ENCODE measurements at regions not wholly inside any gene's neighbourhood (a gene's known extent, or its start where the extent isn't known, plus 50 kb on each side); places are given as distances from the start of the nearest gene placed in this dataset.
A peak's percentile ranks its signal among the peaks of the same experiment; 100 is the strongest.
"Not testable (repeated sequence)": the region's sequence is repeated elsewhere in the genome, so short reads cannot be mapped to it uniquely, and the experiment has no call there.

DNA sequence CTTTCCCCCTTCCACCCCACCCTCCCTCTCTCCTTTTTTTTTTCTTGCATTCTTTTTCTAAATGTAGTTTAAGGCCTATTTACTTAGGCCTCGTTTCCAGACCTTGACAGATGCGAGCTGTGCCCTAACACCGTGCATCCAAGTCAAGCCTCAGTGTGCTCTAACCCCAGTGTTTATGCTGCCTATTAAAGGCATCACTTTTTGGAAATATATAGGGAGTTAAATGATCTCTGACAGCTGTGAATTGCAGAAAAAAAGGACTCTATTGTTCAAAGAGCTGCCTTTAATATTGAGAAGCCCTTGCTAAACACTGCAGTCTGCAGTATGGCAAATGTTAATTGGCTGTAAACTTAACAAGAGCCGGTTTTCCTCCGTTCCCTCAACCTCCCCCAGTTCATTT lies 270.4 kb upstream of the TUT7 start:
- no peak for DNase-seq (ENCODE audit: low read depth, low spot score)

GRCh38 chr9:86614871-86615849 lies 260.9 kb upstream of the TUT7 start:
- peak; percentile 69 for DNase-seq (ENCODE audit: low read depth, low spot score)

GRCh38 chr9:86613943-86614342 lies 259.7 kb upstream of the TUT7 start:
- no peak for DNase-seq (ENCODE audit: low read depth, low spot score)

DNA sequence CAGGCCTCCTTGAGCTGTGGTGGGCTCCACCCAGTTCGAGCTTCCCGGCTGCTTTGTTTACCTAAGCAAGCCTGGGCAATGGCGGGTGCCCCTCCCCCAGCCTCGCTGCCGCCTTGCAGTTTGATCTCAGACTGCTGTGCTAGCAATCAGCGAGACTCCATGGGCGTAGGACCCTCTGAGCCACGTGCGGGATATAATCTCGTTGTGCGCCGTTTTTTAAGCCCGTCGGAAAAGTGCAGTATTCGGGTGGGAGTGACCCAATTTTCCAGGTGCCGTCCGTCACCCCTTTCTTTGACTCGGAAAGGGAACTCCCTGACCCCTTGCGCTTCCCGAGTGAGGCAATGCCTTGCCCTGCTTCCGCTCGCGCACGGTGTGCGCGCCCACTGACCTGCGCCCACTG lies 257.3 kb upstream of the TUT7 start:
- DNase-seq (ENCODE audit: low read depth, low spot score) = not testable (repeated sequence)

GRCh38 chr9:86605303-86605702 lies 251.1 kb upstream of the TUT7 start:
- DNase-seq (ENCODE audit: low read depth, low spot score) = no peak

GRCh38 chr9:86604741-86605140 lies 250.5 kb upstream of the TUT7 start:
- DNase-seq (ENCODE audit: low read depth, low spot score) = no peak

DNA sequence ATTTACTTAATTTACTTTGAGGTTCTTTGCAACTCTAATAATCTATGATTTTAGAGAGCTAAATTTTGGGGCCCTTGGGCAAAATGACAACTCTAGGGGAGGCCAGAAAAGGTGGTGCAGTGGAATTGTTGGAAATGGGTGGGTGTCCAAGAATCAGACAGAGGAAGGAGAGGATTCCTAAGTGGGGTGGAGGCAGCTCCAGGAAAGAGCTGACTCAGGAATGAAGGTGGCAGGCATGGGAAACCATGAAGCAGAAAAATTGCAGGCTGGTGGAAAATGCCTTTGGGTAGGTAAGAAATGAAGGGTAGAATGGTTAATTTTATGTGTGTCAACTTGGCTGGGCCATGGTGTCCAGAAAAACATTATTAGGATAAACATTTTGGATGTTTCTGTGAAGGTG lies 248.5 kb upstream of the TUT7 start:
- DNase-seq (ENCODE audit: low read depth, low spot score) = no peak

DNA sequence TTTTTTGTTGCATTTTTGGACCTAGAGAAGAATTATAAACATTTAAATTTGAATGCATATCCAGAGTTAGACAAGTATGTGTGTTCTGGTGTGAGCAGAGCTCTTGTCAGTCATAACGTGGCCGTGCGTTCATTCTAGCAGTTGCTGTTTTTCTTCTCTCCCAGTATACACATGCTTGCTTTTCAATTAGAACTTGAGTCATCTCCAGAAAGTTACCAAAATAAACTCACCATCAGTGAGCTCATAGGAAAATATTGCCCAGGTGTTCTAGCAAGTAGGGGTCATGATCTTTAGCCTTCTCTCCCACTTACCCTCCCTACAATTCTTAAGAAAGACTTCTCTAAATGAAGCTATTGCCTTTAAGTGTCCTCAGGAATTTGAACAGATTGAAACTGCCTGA lies 247.5 kb upstream of the TUT7 start:
- peak; percentile 28 for DNase-seq (ENCODE audit: low read depth, low spot score)

GRCh38 chr9:86600977-86601376 lies 246.8 kb upstream of the TUT7 start:
- DNase-seq (ENCODE audit: low read depth, low spot score) = no peak

DNA sequence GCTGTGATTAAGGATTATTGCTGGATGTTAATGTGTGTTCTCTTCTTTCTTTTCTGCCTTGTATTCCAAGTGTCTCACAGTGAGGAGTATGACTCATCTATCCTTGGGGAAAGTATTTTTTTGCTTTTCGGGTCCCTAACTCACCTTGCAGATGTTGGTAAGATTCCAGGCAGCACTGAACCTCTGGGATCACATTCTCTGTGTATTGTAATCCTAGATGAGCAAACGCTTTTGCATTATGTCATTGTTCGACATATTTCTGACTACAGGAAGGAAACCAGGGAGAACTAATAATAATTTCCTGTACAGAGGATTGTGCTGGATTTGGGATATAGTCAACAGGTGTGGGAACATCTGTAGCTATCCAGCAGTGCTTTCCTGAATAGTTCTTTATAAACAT lies 246.1 kb upstream of the TUT7 start:
- DNase-seq (ENCODE audit: low read depth, low spot score) = no peak

DNA sequence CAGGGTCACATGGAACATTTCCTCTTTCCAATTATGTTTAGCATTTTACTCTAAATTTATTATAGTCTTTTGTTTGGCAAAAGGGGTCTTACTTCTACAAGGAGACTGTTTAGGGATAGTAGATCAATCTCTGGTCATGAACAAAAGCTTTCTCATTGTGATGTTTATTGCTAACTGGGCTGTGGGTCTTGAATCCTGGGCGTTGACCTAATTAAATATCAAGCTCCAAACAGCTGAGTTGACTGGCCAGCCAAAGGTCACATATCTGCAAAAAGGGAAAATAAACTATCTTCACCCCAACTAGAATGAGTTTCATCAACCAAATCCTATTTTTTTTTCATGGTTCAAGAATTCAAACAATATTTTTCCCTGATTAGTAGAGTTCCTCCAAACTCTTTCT lies 245.4 kb upstream of the TUT7 start:
- DNase-seq (ENCODE audit: low read depth, low spot score) = no peak

DNA sequence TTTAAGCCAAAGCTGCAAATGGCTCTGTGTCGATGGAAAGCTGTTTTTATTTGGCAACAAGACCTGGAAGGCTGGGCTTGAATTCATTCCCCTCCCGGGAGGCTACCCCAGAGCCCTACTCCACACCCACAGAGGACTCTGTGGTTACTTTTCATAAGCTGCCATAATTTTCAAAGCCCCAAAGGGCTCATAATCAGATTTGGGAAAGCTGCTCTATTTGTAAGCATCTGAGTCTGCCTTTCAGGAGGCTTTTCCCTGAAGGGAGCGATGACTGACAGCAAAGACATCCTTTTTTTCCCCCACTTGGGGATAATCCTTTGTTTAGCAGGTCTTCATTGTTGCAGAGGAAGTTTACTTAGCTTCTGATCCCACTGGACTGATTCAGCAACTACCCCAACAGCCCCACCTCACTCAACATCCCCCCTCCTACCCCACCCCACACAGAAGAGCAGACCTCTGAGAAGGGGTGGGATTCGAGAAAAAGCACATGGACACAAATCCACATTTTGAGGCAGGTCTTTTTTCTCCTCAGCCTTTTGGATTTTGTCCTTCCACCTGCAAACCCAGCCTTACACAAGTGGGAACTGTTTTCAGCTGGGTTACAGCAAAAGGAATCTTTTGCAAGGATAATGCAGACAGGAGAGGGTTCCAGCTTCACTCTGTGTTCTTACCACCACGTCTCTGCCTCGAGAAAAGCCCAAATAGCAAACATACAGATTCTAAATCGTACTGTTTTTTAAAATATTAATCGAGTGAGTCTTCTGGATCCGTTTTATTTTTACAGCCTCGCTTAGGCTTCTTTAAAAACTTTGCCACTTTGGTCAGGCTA lies 244.4 kb upstream of the TUT7 start:
- DNase-seq (ENCODE audit: low read depth, low spot score) = no peak

DNA sequence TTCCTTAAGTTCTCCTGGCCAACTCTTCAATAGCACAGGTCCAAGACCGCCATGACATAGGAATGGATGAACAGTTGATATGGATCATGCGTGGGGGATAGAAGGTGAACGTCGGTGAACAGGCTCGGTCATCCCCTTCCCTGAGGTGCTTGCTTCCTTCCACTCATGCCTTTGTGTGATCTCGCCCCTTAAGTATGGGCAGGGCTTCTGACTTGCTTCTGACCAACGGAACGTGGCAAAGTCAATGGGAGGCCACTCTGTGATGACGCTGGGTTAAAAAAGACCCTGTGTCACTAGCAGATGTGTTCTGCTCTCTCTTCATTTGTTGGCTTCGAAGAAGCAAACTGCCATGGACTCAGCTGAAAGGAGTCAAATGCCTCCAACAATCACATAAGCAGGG lies 240.5 kb upstream of the TUT7 start:
- DNase-seq (ENCODE audit: low read depth, low spot score) = peak; percentile 11

DNA sequence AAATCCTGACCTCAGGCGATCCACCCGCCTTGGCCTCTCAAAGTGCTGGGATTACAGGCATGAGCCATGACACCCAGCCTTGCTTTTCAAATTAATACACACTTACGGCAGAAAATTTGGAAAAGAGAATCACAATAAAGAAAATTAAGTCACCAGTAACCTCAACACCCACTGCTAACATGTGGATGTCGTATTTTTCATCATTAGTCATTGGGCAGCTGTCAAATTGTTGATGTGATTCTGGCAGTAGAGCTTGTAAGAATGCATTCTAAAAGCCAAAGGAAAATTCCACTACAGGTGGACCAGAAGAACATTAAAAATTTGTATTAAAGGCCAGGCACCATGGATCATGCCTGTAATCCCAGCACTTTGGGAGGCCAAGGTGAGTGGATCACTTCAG lies 237.3 kb upstream of the TUT7 start:
- DNase-seq (ENCODE audit: low read depth, low spot score) = peak; percentile 42

GRCh38 chr9:86589730-86590129 lies 235.5 kb upstream of the TUT7 start:
- DNase-seq (ENCODE audit: low read depth, low spot score) = no peak

DNA sequence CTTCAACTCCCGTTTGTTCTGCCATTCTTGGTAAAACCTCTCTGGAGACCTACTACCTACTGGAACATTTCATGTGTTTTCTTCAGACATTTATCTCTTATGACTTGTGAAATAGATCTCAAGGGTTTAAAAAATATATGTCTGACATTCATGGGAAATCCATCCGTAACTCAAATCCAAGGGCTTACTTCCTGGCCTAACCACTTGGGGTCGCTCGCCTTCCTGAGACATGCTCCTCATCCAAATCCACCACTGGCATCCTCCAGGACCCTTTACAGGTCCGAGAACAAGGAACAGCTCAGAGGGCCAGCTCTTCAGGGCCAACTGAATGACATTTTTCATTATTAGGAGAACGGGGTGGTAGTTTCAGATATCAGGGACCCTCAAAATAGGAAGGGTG lies 235.1 kb upstream of the TUT7 start:
- DNase-seq (ENCODE audit: low read depth, low spot score) = no peak

DNA sequence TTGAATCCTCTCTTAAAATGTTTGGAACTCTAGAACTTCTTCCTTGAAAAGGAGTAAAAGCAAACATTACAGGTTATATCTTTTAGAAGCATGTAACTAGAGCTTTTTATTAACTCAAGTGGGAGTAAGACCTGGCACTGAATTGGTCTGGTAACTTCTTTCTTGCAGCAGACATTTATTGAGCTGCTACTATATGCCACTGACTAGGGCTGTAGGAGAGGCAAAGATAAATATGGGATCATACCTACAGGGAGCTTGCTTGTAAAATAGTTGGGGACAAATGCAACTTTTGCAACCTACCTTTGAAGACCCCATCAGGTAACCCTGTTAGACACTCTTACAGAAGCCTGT lies 231.9 kb upstream of the TUT7 start:
- no peak for DNase-seq (ENCODE audit: low read depth, low spot score)

DNA sequence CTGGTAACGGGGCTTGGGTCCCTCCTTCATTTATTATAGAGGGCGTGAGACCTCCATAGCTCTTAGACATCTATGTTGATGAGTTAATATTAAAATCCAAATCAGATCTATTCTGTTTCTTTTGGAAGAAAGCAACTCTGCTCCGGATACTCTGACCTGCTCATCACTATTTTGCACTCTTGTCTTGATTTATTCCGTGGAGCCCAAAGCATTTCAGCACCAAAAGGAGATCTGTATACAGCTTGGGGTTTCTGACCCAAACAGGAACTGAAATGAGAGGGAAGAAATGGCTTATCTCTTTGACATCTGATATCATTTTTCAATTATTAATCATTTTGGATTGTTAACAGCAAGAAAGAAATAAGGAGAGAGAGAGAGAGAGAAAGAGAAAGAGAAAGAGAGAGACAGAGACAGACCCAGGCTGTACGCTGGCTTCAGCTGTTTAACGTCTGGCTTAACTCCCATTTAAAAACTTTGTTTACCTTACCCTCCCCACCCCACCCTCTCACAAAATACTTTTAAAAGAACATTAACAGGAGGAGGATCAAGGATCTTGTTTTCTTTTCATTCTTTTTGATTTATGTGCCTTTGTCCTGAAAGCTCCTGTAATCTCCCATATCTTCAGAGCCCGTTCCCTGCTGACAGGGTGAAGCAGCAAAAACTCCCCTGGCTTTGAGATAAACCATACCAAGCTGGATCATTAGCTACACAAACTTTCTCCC lies 231.4 kb upstream of the TUT7 start:
- DNase-seq (ENCODE audit: low read depth, low spot score) = no peak

DNA sequence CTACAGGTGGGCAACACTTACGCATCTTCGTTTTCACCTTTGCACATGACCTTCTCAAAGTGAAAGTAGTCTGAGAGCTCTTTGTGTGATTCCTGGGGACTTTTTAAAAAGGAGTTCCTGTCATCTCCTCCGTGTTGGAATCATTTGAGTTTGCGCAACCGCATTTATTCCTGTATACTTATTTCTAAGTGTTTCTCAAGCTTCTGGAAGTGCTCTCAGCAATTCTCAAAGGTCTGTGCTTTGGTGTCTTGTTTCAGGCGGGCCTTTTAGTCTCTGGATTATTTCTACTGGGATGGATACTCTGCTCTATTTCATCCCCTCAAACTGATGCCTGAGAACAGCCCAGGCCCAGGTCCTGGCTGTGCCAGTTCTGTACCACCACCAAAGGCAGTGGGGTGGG lies 226.5 kb upstream of the TUT7 start:
- DNase-seq (ENCODE audit: low read depth, low spot score) = no peak

- DNase-seq (ENCODE audit: low read depth, low spot score) = no peak
These were observed 224.5 kb upstream of the TUT7 start for GRCh38 chr9:86578722-86579121.

GRCh38 chr9:86577420-86578333 lies 223.5 kb upstream of the TUT7 start:
- peak; percentile 25 for DNase-seq (ENCODE audit: low read depth, low spot score)

All from astrocyte of the hippocampus (primary cell).